Stimulated activated CD8-positive, alpha-beta memory T cell treated with anti-CD3 and anti-CD28 coated beads, Interleukin-2, amount 100 ng/mL, for 48 hours (primary cell): ENCODE measurements at regions not wholly inside any gene's neighbourhood (a gene's known extent, or its start where the extent isn't known, plus 50 kb on each side); places are given as distances from the start of the nearest gene placed in this dataset.

Source experiments
- DNase-seq, 2 donors: peaks; one replicate each; pipeline ENCODE4 v3.0.0-alpha.2; 2020; ENCODE audit warnings: low read depth in 2 of 2

DNA sequence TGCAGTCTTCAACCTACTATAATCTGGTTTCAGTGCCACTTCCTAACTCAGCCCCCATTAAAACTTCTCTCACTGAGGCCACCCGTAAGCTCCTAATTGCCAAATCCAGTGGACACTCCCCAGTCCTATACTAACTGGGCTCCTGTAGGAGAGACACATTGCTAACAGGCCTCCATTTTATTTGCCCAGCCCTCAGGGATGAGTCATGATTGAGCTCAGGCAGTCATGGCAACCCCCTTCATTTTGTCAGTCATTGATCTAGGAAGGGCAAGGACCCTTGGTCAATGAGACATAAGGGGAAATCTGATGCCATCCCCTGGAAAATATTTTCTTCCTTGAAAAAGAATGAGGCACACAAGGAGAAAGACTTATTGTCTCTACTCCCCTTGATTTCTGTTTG lies 70.1 kb upstream of the HIF1A start:
- DNase-seq = no peak

DNA sequence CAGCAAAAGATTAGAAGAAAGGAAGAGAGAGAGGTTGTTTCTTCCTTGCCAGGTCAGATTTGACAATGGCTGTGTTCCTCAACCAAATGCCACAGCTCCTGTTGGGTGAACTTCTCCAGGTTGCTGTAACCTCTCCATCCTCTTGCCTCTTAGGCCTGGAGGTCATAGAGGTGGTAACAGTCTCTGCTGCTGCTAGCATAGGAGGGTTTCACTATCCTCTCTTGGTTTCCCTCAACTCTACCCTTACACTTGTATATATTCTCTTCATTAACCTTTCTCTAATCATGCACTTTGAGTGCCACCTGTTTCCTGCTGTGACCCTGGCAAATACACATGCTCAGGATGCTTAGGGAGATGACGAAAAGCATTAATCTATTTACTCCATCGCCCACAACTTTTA lies 67.7 kb upstream of the HIF1A start:
- no peak for DNase-seq

DNA sequence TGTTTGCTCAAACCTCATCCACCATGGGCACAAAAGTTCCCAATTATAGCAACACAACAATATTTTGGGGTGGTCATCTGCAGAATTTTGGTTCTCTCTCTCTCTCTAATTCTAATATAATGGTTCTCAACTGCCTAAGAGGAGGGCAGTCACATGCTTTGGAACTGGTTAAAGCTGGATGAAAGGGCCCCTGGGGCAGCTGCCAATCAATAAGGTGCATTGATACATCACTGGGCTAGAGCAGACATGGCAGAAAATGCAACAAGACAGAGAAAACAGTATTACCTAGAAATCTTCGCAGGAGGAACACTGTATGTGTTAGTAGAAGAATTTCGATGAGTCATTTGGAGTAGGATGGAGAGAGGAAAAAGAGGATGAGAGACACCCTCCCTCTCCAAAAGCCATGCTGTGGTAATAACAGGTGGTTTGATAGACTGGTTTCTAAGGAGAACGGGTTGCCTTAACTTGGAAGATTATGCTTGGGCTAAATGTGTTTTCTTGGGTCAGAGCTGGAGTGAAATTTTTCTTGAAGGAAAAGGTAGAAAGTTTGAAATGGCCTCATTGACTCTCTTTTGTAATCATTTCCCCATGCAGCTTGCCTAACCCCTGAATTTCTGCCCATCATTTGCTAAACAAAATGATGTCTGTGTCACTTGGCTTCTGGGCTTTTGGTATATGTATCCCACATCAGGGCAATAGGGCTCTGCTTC lies 67.1 kb upstream of the HIF1A start:
- no peak for DNase-seq

DNA sequence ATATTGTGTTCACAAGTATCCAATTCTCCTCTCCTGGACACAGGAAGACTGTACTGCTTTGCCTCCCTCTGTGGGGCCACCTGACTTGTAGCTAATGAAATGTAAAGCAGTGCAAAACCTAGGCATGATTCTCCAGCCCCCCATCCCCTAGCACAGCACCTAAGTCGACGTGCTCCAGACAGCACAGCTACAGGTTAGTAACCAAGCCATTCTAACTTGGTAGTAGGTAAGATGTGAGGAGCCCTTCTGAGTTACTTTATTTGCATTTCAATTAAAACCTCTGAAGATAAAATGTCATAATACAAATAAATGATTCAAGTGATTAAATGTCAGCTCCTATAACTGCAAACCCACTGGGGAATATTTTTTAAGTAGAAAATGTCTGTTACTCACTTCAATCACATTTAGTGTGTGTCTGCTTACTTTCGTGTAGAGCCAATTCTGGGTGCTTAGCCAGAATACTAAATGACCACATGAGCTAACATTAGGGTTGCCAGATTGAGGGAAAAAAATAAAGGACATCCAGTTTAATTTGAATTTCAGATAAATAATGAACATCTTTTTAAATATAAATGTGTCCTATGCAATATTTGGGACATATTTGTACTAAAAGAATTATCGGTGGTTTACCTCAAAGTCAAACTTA lies 64.8 kb upstream of the HIF1A start:
- no peak for DNase-seq

DNA sequence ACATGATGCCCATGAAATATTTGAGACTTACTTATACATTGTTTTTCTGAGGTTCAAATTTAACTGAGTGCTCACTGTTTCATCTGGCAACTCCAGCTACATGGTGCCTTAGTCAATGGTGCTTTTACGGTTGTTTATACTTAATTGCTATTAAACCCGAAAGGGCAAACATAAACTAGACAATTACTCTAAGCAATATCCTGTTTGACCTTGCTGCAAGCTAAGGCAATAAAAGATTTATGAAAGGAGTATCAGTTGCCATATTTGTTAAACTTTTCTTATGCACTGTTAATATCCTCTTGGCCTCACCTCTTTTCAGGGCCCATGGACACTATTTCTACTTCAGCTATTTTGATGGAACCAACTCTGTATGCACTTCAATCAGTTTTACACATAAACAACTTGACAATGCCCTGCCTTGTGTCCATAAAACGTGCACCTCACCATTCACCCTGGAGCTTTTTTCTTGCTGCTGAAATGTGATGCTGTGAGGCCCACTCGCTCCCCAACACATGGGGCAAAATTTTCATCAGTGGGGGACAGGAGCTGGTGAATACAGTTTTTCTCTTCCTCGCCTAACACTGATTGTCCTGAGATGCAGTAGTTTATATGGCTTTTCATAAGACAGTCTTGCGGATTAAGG lies 64.1 kb upstream of the HIF1A start:
- no peak for DNase-seq

DNA sequence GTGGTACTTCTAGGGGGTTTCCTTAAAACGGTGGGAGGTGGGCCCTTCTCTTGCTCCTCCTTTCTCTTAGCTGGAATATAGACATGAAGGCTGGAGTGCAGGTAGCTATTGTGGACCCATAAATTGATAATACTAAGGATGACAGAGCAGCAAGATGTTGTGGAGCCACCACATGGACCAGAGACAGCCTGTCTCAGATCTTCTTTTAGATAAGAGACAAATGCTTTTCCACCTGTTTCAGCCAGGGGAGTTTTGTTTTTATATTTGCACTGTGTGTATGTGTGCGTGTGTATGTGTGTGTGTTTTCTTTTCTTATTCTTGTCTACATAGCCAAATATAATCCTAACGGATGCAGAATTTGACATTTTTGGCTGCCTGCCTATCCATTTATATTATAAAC lies 62.9 kb upstream of the HIF1A start:
- DNase-seq = no peak

DNA sequence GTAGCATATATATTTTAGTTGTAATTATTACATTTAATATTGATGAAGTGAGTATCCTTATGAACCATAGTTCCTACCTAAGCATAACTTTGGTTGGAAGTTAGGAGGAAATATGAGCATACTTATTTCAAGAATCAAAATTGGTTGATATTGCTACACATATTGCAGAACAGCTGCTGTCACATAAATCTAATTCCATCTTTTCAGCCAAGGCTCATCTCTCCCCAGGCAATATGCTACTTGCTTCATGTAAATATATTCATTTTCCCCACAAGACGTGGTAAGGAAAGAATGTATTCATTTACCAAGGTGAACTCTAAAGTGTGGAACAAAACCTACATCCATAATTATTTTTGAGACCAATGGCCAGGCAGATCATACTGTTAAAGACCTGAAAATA lies 62.5 kb upstream of the HIF1A start:
- DNase-seq = no peak

DNA sequence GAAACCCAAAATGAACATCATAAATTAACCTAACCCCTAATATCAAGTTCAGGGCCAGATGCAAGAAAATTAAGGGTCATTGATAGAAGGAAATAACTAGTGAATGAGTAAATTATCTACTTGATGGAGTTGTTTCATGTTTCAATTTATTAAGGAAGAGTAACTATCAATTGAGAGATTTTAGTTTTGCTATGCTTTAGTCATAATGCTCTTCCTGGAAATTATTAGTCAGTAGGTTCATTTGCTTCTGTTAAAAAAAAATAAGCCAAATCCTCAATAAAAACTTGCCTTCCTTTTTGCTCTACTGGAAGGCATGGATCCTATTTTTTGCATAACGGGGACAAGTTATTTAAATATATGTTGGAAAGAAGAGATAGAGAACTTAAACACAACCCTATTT lies 59.0 kb upstream of the HIF1A start:
- DNase-seq = no peak

DNA sequence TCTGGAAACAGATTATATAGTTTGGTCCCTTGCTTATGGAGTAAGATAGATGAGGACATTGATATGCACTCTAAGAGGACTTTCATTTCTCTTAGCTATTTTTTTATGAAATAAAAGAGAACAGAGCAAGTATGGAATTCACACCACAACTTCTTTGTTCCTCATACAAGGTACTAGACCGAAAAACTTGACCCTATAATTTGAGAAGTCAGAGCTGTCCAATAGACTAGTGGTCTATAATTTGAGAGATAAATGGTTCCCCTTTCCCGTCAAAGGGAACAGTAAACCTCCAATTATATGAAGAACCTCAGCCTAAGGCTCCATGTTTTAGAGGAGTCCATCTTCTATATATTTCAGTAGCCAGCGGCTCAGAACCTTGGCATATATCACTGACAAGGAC lies 58.5 kb upstream of the HIF1A start:
- no peak for DNase-seq

DNA sequence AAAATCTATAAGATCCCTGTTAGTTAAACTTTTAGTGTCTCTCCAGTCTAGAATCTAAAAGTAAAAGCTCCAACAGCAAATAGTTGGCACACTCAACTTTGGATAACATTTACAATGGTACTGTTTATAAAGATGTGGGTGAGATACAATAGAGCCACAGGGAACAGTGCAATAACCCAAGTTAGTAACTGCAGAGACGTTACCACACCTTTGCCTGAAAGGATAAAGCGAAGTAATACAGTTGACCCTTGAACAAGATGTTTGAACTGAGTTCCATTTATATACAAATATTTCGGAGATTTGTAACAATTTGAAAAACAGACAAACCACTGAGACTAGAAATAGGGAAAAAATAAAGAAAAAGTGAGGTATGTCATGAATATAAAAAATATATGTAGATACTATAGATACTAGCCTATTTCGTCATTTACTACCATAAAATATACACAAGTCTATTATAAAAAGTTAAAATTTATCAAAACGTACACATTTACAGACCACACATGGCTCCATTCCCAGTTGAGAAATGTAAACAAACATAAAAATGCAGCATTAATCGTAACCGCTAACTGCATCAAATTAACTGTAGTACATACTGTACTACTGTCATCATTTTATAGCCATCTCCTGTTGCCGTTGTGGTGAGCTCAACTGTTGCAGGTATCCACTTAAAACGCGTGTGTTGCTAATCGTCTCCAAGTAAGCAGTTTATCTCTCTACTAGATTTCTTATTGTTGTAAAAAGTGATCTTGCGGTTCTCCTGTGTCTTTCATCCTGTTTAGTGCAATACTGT lies 56.5 kb upstream of the HIF1A start:
- no peak for DNase-seq

DNA sequence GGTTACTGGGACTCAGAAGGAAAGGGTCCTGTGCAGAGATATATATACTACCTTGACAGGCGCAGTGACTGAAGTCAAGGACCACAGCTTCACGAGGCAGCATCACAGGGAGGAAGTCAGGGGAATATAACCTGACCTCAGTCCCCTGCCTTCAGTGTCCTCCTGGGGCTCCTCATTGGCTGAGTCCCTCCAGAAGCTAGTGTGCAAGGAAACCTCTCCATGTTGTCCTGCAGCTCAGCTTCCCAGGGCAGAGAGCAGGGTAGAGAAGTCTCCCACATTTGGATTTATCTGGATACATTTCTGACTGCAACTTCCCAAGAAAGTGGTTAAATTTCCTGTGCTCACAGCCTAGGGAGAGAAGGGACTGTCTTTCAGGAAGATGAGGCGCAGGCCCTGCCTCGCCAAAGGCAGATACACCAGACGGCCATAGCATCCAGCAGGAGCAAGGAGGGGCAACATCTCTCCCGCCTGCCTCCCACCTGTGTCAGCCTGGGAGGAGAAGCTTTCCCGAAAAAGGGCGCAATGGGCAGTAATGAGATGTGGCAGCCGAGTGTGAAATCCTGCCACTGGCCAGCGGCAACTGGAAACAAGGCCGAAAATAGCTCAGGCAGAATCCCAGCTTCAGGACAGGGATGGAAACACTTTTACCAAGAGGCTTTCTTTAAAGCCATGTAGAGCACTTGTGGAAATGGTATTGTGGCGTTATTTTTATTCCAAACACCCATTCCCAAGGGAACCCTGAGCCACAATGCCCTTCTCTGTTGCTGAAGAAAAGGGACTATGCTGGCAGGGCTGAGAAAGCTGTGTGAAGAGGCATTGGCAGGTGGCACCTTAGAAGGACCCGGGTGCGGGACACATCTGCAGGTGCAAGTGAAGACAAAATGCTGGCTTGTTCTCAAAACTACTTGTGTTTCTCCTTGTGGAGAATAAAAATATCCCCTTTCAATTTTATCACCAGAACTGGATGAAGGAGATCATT lies 54.9 kb upstream of the HIF1A start:
- no peak for DNase-seq

DNA sequence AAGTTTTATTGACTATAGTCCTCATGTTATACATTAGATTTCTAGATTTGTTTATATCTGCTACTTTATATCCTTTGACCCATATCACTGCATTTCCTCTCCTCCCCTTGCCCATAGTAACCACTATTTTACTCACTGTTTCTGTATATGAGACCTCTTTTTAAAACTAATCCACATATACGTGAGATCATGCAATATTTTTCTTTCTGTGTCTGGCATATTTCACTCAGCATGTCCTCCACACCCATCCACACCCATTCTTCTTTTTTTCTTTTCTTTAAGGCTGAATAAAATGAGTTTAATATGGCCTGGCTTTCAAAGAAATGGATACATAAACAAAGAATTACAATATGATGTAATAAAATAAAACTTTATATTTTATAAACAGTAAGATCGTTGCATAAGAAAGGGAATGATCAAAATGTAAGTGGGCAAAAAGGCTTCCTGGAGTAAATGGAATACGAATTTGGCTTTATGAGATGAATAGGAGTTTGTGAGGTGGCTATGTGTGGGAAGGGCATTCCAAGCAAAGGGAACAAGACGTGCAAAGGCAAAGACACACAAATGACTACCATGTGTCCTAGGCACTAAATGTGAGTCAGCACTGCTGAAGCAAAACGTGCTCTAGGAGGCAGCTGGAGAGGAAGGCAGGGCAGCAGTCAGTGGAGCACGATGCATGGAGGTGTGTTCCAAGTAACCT lies 53.2 kb upstream of the HIF1A start:
- DNase-seq = no peak

DNA sequence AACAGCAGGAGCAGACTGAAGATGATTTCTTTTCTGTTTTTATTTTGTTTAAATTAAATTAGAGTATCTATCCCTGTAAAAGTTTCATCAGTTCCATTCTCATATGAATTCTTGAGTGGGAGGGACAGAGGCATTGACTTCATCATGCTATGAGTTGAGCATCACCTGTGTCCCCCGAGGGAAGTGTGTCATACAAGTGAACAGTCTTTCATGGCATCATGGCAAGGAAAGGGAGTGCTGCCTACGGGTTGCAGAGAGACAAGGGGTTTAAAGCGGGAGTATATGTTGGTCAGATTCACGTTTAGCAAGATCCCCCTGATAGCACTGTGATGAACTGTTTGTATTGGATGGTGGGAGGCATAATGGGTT lies 52.7 kb upstream of the HIF1A start:
- no peak for DNase-seq

DNA sequence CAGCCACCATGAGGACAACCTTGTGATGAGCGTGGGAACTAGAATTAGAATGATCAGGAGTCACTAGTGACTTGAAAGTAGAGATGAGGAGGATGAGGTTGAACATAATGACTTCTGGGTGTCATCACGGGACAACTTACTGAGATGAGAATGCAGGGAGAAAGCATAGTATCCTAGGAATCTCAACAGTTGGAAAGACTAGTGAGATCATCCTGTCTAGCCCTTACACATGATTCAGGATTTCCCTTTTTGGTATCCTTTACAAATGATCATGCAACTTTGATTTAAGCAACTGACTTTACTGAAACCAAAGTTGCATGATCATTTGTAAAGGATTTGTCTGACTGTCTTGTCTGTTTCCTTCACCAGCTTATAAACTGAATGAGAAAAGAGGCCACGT lies 51.8 kb upstream of the HIF1A start:
- DNase-seq = no peak

DNA sequence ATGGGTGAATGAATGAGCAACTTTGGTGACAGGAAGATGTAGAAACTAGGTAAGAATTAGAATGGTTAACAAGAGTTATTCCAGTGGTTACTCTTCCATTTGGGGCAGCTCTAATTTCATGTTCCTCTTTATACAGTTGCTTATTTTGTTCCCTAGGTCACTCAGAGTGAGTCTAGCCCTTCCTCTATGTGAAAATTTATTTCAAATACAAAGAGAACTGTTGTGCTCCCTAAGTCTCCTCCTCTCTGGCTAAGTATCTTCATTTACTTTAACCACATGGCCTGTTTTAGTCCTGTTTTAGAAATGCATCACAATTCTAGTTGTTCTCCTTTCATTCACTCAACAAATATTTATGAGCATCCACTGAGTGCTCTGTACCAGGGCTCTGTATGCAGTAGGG lies 51.1 kb upstream of the HIF1A start:
- no peak for DNase-seq

DNA sequence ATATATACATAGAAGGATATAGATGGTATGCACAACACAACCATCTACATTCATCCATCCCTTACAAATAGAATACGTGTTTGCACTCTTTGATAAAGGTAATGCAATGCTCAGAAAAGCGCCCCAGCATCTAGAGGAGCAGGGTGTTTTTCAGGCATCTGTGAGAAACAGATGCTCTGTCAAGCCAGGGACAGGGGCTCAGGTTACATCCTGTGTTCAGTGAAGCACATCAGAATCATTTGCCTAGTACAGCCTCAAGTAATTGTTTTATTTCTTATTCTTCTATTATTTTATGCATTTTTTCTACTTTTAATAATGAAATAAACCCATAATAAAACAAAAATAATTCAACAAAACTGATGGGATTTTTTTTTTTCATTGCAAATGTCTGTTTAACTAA lies 50.5 kb upstream of the HIF1A start:
- DNase-seq = no peak

DNA sequence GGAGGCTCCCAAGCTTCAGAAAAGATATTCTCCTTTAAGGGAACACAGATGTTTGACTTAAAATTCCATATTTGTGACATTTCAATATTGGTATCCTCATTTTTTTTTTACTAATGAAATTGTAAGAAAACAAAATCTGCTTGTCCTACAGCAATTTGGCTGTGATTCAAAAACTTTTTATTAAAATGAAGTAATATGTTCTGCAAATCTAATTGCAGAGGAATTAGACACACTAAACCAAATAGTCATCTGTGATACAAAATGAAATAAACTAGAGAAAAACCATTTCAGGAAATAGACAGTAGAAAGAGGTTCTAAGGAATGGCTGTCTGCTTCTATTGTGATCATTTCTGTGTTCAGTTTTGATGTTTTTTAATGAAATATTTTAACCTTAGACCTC lies 50.1 kb upstream of the HIF1A start:
- no peak for DNase-seq
